Neural cell (in vitro differentiated cells): ENCODE measurements at regions not wholly inside any gene's neighbourhood (a gene's known extent, or its start where the extent isn't known, plus 50 kb on each side); places are given as distances from the start of the nearest gene placed in this dataset.

Experiments
- H2AFZ ChIP-seq: fragments of 200-600, 300-800 bp; sonication (generic), shearing (Covaris generic); 2 replicates; pipeline ENCODE4 v1.6.0; 2014; ENCODE audit warnings: low read depth, mild to moderate bottlenecking, antibody characterized with exemption, low read length, moderate library complexity
- H3F3A ChIP-seq: fragments of 200-600 bp; shearing (Covaris generic); 2 replicates; pipeline ENCODE4 v1.6.1; 2016; ENCODE audit warnings: mild to moderate bottlenecking, moderate library complexity, mixed read lengths, antibody characterized with exemption, low read length; ENCODE audit not compliant: insufficient read depth, poor library complexity, severe bottlenecking
- H3K27ac ChIP-seq: fragments of 200-600, 300-800 bp; sonication (generic), shearing (Covaris generic); 2 replicates; pipeline ENCODE4 v1.5.1; 2014; ENCODE audit warnings: mild to moderate bottlenecking, low read length, moderate library complexity
- H3K27me3 ChIP-seq: fragments of 300-800, 200-600 bp; sonication (generic), shearing (Covaris generic); 2 replicates; pipeline ENCODE4 v1.6.0; 2014; ENCODE audit warnings: mild to moderate bottlenecking, low read depth, low read length, moderate library complexity; ENCODE audit not compliant: insufficient read depth
- H3K36me3 ChIP-seq: fragments of 300-800, 200-600 bp; sonication (generic), shearing (Covaris generic); 2 replicates; pipeline ENCODE4 v1.5.1; 2014; ENCODE audit warnings: mild to moderate bottlenecking, antibody characterized with exemption, low read length, moderate library complexity; ENCODE audit not compliant: insufficient read depth
- H3K4me2 ChIP-seq: fragments of 300-800, 200-600 bp; sonication (generic), shearing (Covaris generic); 2 replicates; pipeline ENCODE4 v1.6.0; 2014; ENCODE audit warnings: mild to moderate bottlenecking, low read length
- H3K4me3 ChIP-seq: fragments of 300-800, 200-600 bp; sonication (generic), shearing (Covaris generic); 2 replicates; pipeline ENCODE4 v1.5.1; 2014; ENCODE audit warnings: mild to moderate bottlenecking, low read length, moderate library complexity
- H3K79me2 ChIP-seq: fragments of 200-600 bp; shearing (Covaris generic); replicated peaks from 2 replicates; pipeline ENCODE4 v1.6.0; 2014; ENCODE audit warnings: mild to moderate bottlenecking, low read length, moderate library complexity; ENCODE audit not compliant: insufficient read depth
- H3K9ac ChIP-seq: fragments of 300-800, 200-600 bp; sonication (generic), shearing (Covaris generic); 2 replicates; pipeline ENCODE4 v1.6.1; 2016; ENCODE audit warnings: mild to moderate bottlenecking, low read length, mixed read lengths
- H3K9me2 ChIP-seq: fragments of 200-600 bp; shearing (Covaris generic); 2 replicates; pipeline ENCODE4 v1.6.1; 2016; ENCODE audit warnings: mild to moderate bottlenecking, low read length, mixed read lengths; ENCODE audit not compliant: insufficient read depth
- H3K9me3 ChIP-seq: fragments of 200-600, 300-800 bp; sonication (generic), shearing (Covaris generic); 2 replicates; pipeline ENCODE4 v1.6.1; 2016; ENCODE audit warnings: mild to moderate bottlenecking, mixed run types, low read length, moderate library complexity, mixed read lengths
- H4K20me1 ChIP-seq: fragments of 200-600 bp; shearing (Covaris generic); 2 replicates; pipeline ENCODE4 v1.6.1; 2016; ENCODE audit warnings: mild to moderate bottlenecking, mixed run types; ENCODE audit not compliant: insufficient read depth
- CTCF ChIP-seq: fragments of 450-650 bp; IDR thresholded peaks from 2 replicates; pipeline ENCODE4 v1.5.1; 2014; ENCODE audit warnings: antibody characterized with exemption, mild to moderate bottlenecking, moderate library complexity; ENCODE audit not compliant: poor library complexity, severe bottlenecking
- EP300 ChIP-seq: fragments of 450-650 bp; conservative IDR thresholded peaks from 2 replicates; pipeline ENCODE4 v1.6.1; 2014; ENCODE audit warnings: antibody characterized with exemption, mild to moderate bottlenecking, moderate library complexity; ENCODE audit not compliant: poor library complexity, severe bottlenecking
- EZH2 ChIP-seq: fragments of 200-600, 300-800 bp; shearing (Covaris generic), sonication (generic); IDR thresholded peaks from 2 replicates; pipeline ENCODE4 v1.6.1; 2014; ENCODE audit warnings: antibody characterized with exemption, low read length, borderline replicate concordance, mild to moderate bottlenecking; ENCODE audit not compliant: insufficient read depth, poor library complexity, severe bottlenecking
- MXI1 ChIP-seq: fragments of 450-650 bp; conservative IDR thresholded peaks from 2 replicates; pipeline ENCODE4 v1.6.1; 2014; ENCODE audit warnings: antibody characterized with exemption, mild to moderate bottlenecking; ENCODE audit not compliant: poor library complexity, severe bottlenecking
- POLR2AphosphoS5 ChIP-seq: IDR thresholded peaks from 2 replicates; pipeline ENCODE4 v1.6.1; 2012
- RAD21 ChIP-seq: fragments of 450-650 bp; conservative IDR thresholded peaks from 2 replicates; pipeline ENCODE4 v1.6.1; 2014; ENCODE audit warnings: antibody characterized with exemption, mild to moderate bottlenecking, moderate library complexity
- REST ChIP-seq: IDR thresholded peaks from 2 replicates; pipeline ENCODE4 v1.6.1; 2012; ENCODE audit warnings: borderline replicate concordance
- SMC3 ChIP-seq: fragments of 450-650 bp; conservative IDR thresholded peaks from 2 replicates; pipeline ENCODE4 v1.6.1; 2014; ENCODE audit warnings: antibody characterized with exemption, mild to moderate bottlenecking, moderate library complexity; ENCODE audit not compliant: poor library complexity
- TAF1 ChIP-seq: IDR thresholded peaks from 2 replicates; pipeline ENCODE4 v1.6.1; 2012; ENCODE audit warnings: low read depth

- H3K9ac ChIP-seq, result no peak overlapping the region
- H3K79me2 ChIP-seq, result no peaks in the 10 kb centered on the region
- H3K4me3 ChIP-seq, result no peak overlapping the region
- H3K4me2 ChIP-seq, result no peak overlapping the region
- no peaks in the 10 kb centered on the region for H3K36me3 ChIP-seq
- no peaks in the 10 kb centered on the region for H3K27me3 ChIP-seq
- TF ChIP-seq RAD21 (no peak), CTCF (no peak), REST (no peak), SMC3 (no peak), MXI1 (no peak), EZH2 (no peak), TAF1 (no peak), EP300 (no peak), POLR2AphosphoS5 (no peak)
- no peak overlapping the region for H2AFZ ChIP-seq
- H3K9me2 ChIP-seq, result no peaks in the 10 kb centered on the region
- no peaks in the 10 kb centered on the region for H3K9me3 ChIP-seq
- no peak overlapping the region for H3K27ac ChIP-seq
- no peaks in the 10 kb centered on the region for H3F3A ChIP-seq
- no peaks in the 10 kb centered on the region for H4K20me1 ChIP-seq
Measured at GRCh38 chr2:147033044-147033443, 811.8 kb upstream of the ACVR2A start.

GRCh38 chr2:147031897-147032296, 812.9 kb upstream of the ACVR2A start:
- Histone ChIP-seq H3F3A (no peaks in the 10 kb centered on the region), H3K4me3 (no peak overlapping the region), H3K9me3 (no peaks in the 10 kb centered on the region), H3K79me2 (no peaks in the 10 kb centered on the region), H3K27ac (no peak overlapping the region), H3K27me3 (no peaks in the 10 kb centered on the region), H4K20me1 (no peaks in the 10 kb centered on the region), H3K9ac (no peak overlapping the region), H3K4me2 (no peak overlapping the region), H2AFZ (no peak overlapping the region), H3K9me2 (no peaks in the 10 kb centered on the region), H3K36me3 (no peaks in the 10 kb centered on the region)
- no peak for TF ChIP-seq EZH2
- TF ChIP-seq REST, result no peak
- no peak for TF ChIP-seq MXI1
